Nephron progenitor cell (in vitro differentiated cells): ENCODE measurements at regions not wholly inside any gene's neighbourhood (a gene's known extent, or its start where the extent isn't known, plus 50 kb on each side); places are given as distances from the start of the nearest gene placed in this dataset.

Experiments
- DNase-seq: peaks from one replicate; pipeline ENCODE4 v3.0.0; 2021
- H3K27ac Mint-ChIP-seq: 2 replicates; pipeline ENCODE4 v1.8.0; 2021; ENCODE audit warnings: mild to moderate bottlenecking, moderate library complexity, mixed read lengths
- H3K27me3 Mint-ChIP-seq: 2 replicates; pipeline ENCODE4 v1.8.0; 2021; ENCODE audit warnings: mild to moderate bottlenecking, low read depth, mixed read lengths; ENCODE audit not compliant: poor library complexity
- H3K36me3 Mint-ChIP-seq: 2 replicates; pipeline ENCODE4 v1.8.0; 2021; ENCODE audit warnings: low read depth, mixed read lengths
- H3K4me1 Mint-ChIP-seq: 2 replicates; pipeline ENCODE4 v1.8.0; 2021; ENCODE audit warnings: mixed read lengths
- H3K4me3 Mint-ChIP-seq: 2 replicates; pipeline ENCODE4 v1.8.0; 2021; ENCODE audit warnings: mild to moderate bottlenecking, moderate library complexity, mixed read lengths
- H3K9me3 Mint-ChIP-seq: 2 replicates; pipeline ENCODE4 v1.8.0; 2021; ENCODE audit warnings: mild to moderate bottlenecking, moderate library complexity, mixed read lengths
- TF ChIP-seq, protein P1 (sequence below): fragments of 200-600 bp; sonication (generic); IDR thresholded peaks from 2 replicates; pipeline ENCODE4 v1.5.0; 2021; ENCODE audit warnings: antibody characterized with exemption

- TF ChIP-seq, protein P1, sequence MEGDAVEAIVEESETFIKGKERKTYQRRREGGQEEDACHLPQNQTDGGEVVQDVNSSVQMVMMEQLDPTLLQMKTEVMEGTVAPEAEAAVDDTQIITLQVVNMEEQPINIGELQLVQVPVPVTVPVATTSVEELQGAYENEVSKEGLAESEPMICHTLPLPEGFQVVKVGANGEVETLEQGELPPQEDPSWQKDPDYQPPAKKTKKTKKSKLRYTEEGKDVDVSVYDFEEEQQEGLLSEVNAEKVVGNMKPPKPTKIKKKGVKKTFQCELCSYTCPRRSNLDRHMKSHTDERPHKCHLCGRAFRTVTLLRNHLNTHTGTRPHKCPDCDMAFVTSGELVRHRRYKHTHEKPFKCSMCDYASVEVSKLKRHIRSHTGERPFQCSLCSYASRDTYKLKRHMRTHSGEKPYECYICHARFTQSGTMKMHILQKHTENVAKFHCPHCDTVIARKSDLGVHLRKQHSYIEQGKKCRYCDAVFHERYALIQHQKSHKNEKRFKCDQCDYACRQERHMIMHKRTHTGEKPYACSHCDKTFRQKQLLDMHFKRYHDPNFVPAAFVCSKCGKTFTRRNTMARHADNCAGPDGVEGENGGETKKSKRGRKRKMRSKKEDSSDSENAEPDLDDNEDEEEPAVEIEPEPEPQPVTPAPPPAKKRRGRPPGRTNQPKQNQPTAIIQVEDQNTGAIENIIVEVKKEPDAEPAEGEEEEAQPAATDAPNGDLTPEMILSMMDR = no peak
- Mint-ChIP-seq H3K4me3 (no peak overlapping the region), H3K9me3 (no peaks in the 10 kb centered on the region), H3K27me3 (no peaks in the 10 kb centered on the region), H3K36me3 (no peaks in the 10 kb centered on the region), H3K27ac (no peak overlapping the region), H3K4me1 (peaks cover 9% of the 10 kb centered on the region)
- DNase-seq = no peak
Measured at GRCh38 chr3:190746986-190747385, 115.5 kb downstream of the GMNC start.

- H3K36me3 Mint-ChIP-seq = no peaks in the 10 kb centered on the region
- DNase-seq = no peak
- no peak overlapping the region for H3K27ac Mint-ChIP-seq
- H3K4me3 Mint-ChIP-seq = no peak overlapping the region
- H3K9me3 Mint-ChIP-seq = no peaks in the 10 kb centered on the region
- H3K4me1 Mint-ChIP-seq = peaks cover 9% of the 10 kb centered on the region
- no peaks in the 10 kb centered on the region for H3K27me3 Mint-ChIP-seq
- TF ChIP-seq, protein P1 = no peak
Measured at GRCh38 chr3:190746531-190746930, 116.0 kb downstream of the GMNC start.

- Mint-ChIP-seq H3K27ac (no peak overlapping the region), H3K4me3 (no peak overlapping the region), H3K36me3 (no peaks in the 10 kb centered on the region), H3K9me3 (no peaks in the 10 kb centered on the region), H3K27me3 (no peaks in the 10 kb centered on the region), H3K4me1 (peaks cover 11% of the 10 kb centered on the region)
- TF ChIP-seq, protein P1 = no peak
- DNase-seq = no peak
Measured at GRCh38 chr3:190741788-190742187, 120.7 kb downstream of the GMNC start.

DNA sequence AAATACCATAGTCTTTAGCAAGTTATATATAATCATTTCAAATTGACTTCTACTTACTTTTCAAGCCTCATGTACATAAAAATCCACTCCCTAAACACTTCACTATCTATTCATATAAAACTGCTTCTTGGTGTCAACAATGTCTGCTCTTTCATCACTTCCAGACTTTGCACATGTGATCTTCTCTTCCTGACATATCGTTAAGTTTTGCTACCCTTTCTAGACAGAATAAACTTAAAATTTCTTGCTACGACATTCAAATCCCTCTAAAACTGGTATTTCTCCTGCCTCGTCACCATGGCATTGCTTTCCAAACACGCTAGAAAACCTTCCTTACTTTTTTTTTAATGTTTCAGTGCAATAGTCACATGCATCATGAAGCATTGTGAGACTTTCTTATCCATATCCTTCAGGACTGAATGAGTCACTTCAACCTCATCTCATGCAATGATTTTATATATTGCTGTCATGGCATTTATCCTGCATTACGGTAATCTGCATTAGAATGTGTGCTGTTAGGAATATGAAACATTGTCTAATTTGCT, 122.8 kb downstream of the GMNC start:
- H3K4me3 Mint-ChIP-seq = no peak overlapping the region
- H3K36me3 Mint-ChIP-seq = no peaks in the 10 kb centered on the region
- H3K9me3 Mint-ChIP-seq = no peaks in the 10 kb centered on the region
- H3K27me3 Mint-ChIP-seq = no peaks in the 10 kb centered on the region
- TF ChIP-seq, protein P1 = no peak
- no peak for DNase-seq
- H3K4me1 Mint-ChIP-seq = peaks cover 3% of the 10 kb centered on the region
- no peak overlapping the region for H3K27ac Mint-ChIP-seq

- Mint-ChIP-seq H3K4me1 (peaks cover 10% of the 10 kb centered on the region), H3K36me3 (no peaks in the 10 kb centered on the region), H3K27me3 (no peaks in the 10 kb centered on the region), H3K27ac (no peak overlapping the region), H3K9me3 (no peaks in the 10 kb centered on the region), H3K4me3 (no peak overlapping the region)
- TF ChIP-seq, protein P1 = no peak
- DNase-seq = no peak
Measured at GRCh38 chr3:190738636-190739155, 123.8 kb downstream of the GMNC start.

DNA sequence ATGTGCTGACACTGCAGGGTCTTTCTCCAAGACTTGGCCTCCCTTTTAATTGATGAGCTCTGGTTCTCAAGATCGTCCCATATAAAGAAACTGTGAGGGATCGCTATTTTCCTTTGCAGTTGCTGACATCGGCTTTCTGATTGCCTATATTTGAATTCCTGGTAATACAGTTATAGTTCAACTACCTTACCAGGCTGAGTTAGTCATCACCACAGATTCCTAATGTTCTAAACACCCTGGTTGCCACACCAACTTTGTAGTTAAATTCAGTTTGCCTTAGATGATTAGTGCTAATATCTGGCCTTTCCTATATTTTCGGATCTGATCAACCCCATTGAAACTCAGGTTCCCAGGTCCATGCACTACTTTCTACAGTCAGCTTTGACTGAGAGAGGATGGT, 125.0 kb downstream of the GMNC start:
- TF ChIP-seq, protein P1 = no peak
- H3K4me1 Mint-ChIP-seq = peaks cover 18% of the 10 kb centered on the region
- peaks cover 5% of the 10 kb centered on the region for H3K27me3 Mint-ChIP-seq
- H3K27ac Mint-ChIP-seq = no peak overlapping the region
- H3K36me3 Mint-ChIP-seq = no peaks in the 10 kb centered on the region
- H3K9me3 Mint-ChIP-seq = no peaks in the 10 kb centered on the region
- no peak overlapping the region for H3K4me3 Mint-ChIP-seq
- DNase-seq = no peak
